SKM-1 (cell line): ENCODE measurements at regions not wholly inside any gene's neighbourhood (a gene's known extent, or its start where the extent isn't known, plus 50 kb on each side); places are given as distances from the start of the nearest gene placed in this dataset.

ENCODE experiments used
- DNase-seq: peaks from one replicate; lab custom pipeline; 2025; ENCODE audit not compliant: unreplicated experiment; lab: John Stamatoyannopoulos, UW

GRCh38 chr2:12597610-12598009 lies 119.1 kb upstream of the TRIB2 start:
- no peak for DNase-seq

- no peak for DNase-seq
Observed at GRCh38 chr2:12602661-12603060, 114.1 kb upstream of the TRIB2 start.

GRCh38 chr2:12603781-12604295 lies 112.9 kb upstream of the TRIB2 start:
- DNase-seq: no peak

- DNase-seq: no peak
Observed at GRCh38 chr2:12604341-12604740, 112.4 kb upstream of the TRIB2 start.

- no peak for DNase-seq
Observed at GRCh38 chr2:12605366-12605765, 111.4 kb upstream of the TRIB2 start.

- no peak for DNase-seq
Observed at GRCh38 chr2:12605936-12606335, 110.8 kb upstream of the TRIB2 start.

- DNase-seq: no peak
Observed at GRCh38 chr2:12606472-12607000, 110.2 kb upstream of the TRIB2 start.

- DNase-seq: no peak
Observed at GRCh38 chr2:12607971-12608370, 108.8 kb upstream of the TRIB2 start.

- DNase-seq: no peak
Observed at GRCh38 chr2:12610314-12610713, 106.4 kb upstream of the TRIB2 start.

- DNase-seq: no peak
Observed at GRCh38 chr2:12612168-12612567, 104.6 kb upstream of the TRIB2 start.

GRCh38 chr2:12612671-12613070 lies 104.1 kb upstream of the TRIB2 start:
- no peak for DNase-seq

GRCh38 chr2:12613137-12613835 lies 103.5 kb upstream of the TRIB2 start:
- no peak for DNase-seq

- no peak for DNase-seq
Observed at GRCh38 chr2:12615509-12615908, 101.2 kb upstream of the TRIB2 start.

GRCh38 chr2:12616456-12617156 lies 100.1 kb upstream of the TRIB2 start:
- DNase-seq: peak; percentile 19

GRCh38 chr2:12617366-12617765 lies 99.4 kb upstream of the TRIB2 start:
- no peak for DNase-seq

- DNase-seq: no peak
Observed at GRCh38 chr2:12617853-12618252, 98.9 kb upstream of the TRIB2 start.

GRCh38 chr2:12618576-12618975 lies 98.2 kb upstream of the TRIB2 start:
- no peak for DNase-seq

- DNase-seq: no peak
Observed at GRCh38 chr2:12619975-12620374, 96.8 kb upstream of the TRIB2 start.

GRCh38 chr2:12620759-12621158 lies 96.0 kb upstream of the TRIB2 start:
- DNase-seq: no peak

GRCh38 chr2:12623051-12623450 lies 93.7 kb upstream of the TRIB2 start:
- DNase-seq: no peak

GRCh38 chr2:12624384-12624783 lies 92.4 kb upstream of the TRIB2 start:
- no peak for DNase-seq

GRCh38 chr2:12624905-12625598 lies 91.7 kb upstream of the TRIB2 start:
- no peak for DNase-seq
